Endodermal cell (in vitro differentiated cells): ENCODE measurements at regions not wholly inside any gene's neighbourhood (a gene's known extent, or its start where the extent isn't known, plus 50 kb on each side); places are given as distances from the start of the nearest gene placed in this dataset.

ENCODE experiments used
- DNase-seq: peaks from one replicate; pipeline ENCODE4 v3.0.0-alpha.2; 2017
- H3K27ac ChIP-seq: 2 replicates; pipeline ENCODE4 v1.5.1; 2013; ENCODE audit warnings: mild to moderate bottlenecking, low read depth, low read length, moderate library complexity
- H3K27me3 ChIP-seq: 2 replicates; pipeline ENCODE4 v1.6.1; 2013; ENCODE audit warnings: mild to moderate bottlenecking, low read length, moderate library complexity; ENCODE audit not compliant: insufficient read depth, control insufficient read depth, poor library complexity, severe bottlenecking
- H3K36me3 ChIP-seq: 2 replicates; pipeline ENCODE4 v1.7.0; 2013; ENCODE audit warnings: mild to moderate bottlenecking, low read length, moderate library complexity; ENCODE audit not compliant: control insufficient read depth, insufficient read depth
- H3K4me1 ChIP-seq: one replicate; pipeline ENCODE4 v1.7.0; 2013; ENCODE audit warnings: low read length; ENCODE audit not compliant: control insufficient read depth, insufficient read depth
- H3K4me3 ChIP-seq: 2 replicates; pipeline ENCODE4 v1.5.1; 2013; ENCODE audit warnings: mild to moderate bottlenecking, low read length, moderate library complexity
- H3K9ac ChIP-seq: 2 replicates; pipeline ENCODE4 v1.6.1; 2013; ENCODE audit warnings: mild to moderate bottlenecking, low read length, moderate library complexity; ENCODE audit not compliant: poor library complexity, severe bottlenecking; ENCODE audit errors: extremely low read depth
- H3K9me3 ChIP-seq: 2 replicates; pipeline ENCODE4 v1.6.1; 2013; ENCODE audit warnings: mild to moderate bottlenecking, low read length, moderate library complexity; ENCODE audit not compliant: control insufficient read depth
- H3K27ac Mint-ChIP-seq: 2 replicates; pipeline ENCODE4 v1.8.0; 2020; ENCODE audit warnings: mixed read lengths
- H3K27me3 Mint-ChIP-seq: 2 replicates; pipeline ENCODE4 v1.8.0; 2021; ENCODE audit warnings: mild to moderate bottlenecking, mixed read lengths; ENCODE audit not compliant: insufficient read depth
- H3K36me3 Mint-ChIP-seq: 2 replicates; pipeline ENCODE4 v1.8.0; 2020; ENCODE audit warnings: low read depth, mixed read lengths
- H3K4me1 Mint-ChIP-seq: 2 replicates; pipeline ENCODE4 v1.8.0; 2020; ENCODE audit warnings: mixed read lengths
- H3K4me3 Mint-ChIP-seq: 2 replicates; pipeline ENCODE4 v1.8.0; 2020; ENCODE audit warnings: mild to moderate bottlenecking, moderate library complexity, mixed read lengths
- H3K9me3 Mint-ChIP-seq: 2 replicates; pipeline ENCODE4 v1.8.0; 2020; ENCODE audit warnings: mild to moderate bottlenecking, mixed read lengths
- CTCF ChIP-seq: fragments of 200-600 bp; sonication (generic); conservative IDR thresholded peaks from 2 replicates; pipeline ENCODE4 v1.5.0; 2021; ENCODE audit warnings: antibody characterized with exemption, mild to moderate bottlenecking
- WGBS, 2 experiments: methylation state at CpG; one replicate each; pipeline versions ENCODE4 v1.1.5 to v1.1.7; 2013; ENCODE audit warnings: missing lambda C conversion rate in 2 of 2, mixed read lengths in 1 of 2; ENCODE audit not compliant: insufficient coverage in 1 of 2, insufficient read length in 1 of 2; 5-methylcytosine and 5-hydroxymethylcytosine counted together

- no peaks in the 10 kb centered on the region for H3K36me3 ChIP-seq
- H3K4me3 Mint-ChIP-seq, result no peak overlapping the region
- peaks cover 25% of the 10 kb centered on the region for H3K4me1 Mint-ChIP-seq
- H3K4me1 ChIP-seq, result peaks cover 8% of the 10 kb centered on the region
- peaks cover 12% of the 10 kb centered on the region for H3K27me3 Mint-ChIP-seq
- no peak overlapping the region for H3K4me3 ChIP-seq
- H3K27me3 ChIP-seq, result no peaks in the 10 kb centered on the region
- H3K9ac ChIP-seq, result no peak overlapping the region
- no peaks in the 10 kb centered on the region for H3K9me3 Mint-ChIP-seq
- no peak overlapping the region for H3K27ac Mint-ChIP-seq
- H3K9me3 ChIP-seq, result peaks cover 7% of the 10 kb centered on the region
- 86 to 100% methylated on average over 1 of the region's 1 CpG for WGBS, 2 experiments
- no peak for TF ChIP-seq CTCF
- H3K36me3 Mint-ChIP-seq, result no peaks in the 10 kb centered on the region
- DNase-seq, result no peak
- H3K27ac ChIP-seq, result no peak overlapping the region
Observed at GRCh38 chr4:155592938-155593297, 73.7 kb upstream of the GUCY1A1 start.

GRCh38 chr4:155592179-155592937 lies 74.3 kb upstream of the GUCY1A1 start:
- Mint-ChIP-seq H3K9me3 (no peaks in the 10 kb centered on the region), H3K4me3 (no peak overlapping the region), H3K4me1 (peaks cover 25% of the 10 kb centered on the region), H3K36me3 (no peaks in the 10 kb centered on the region), H3K27ac (no peak overlapping the region), H3K27me3 (peaks cover 8% of the 10 kb centered on the region)
- H3K36me3 ChIP-seq, result no peaks in the 10 kb centered on the region
- no peak overlapping the region for H3K27ac ChIP-seq
- H3K4me1 ChIP-seq, result peaks cover 8% of the 10 kb centered on the region
- peaks cover 7% of the 10 kb centered on the region for H3K9me3 ChIP-seq
- no peak for TF ChIP-seq CTCF
- H3K27me3 ChIP-seq, result no peaks in the 10 kb centered on the region
- H3K9ac ChIP-seq, result no peak overlapping the region
- H3K4me3 ChIP-seq, result no peak overlapping the region
- DNase-seq, result no peak
- WGBS, 2 experiments, result 80 to 100% methylated on average over 1 to 2 of the region's 3 CpGs

GRCh38 chr4:155591738-155592143 lies 74.9 kb upstream of the GUCY1A1 start:
- Mint-ChIP-seq H3K4me3 (no peak overlapping the region), H3K4me1 (peaks cover 25% of the 10 kb centered on the region), H3K27me3 (peaks cover 8% of the 10 kb centered on the region), H3K27ac (no peak overlapping the region), H3K9me3 (no peaks in the 10 kb centered on the region), H3K36me3 (no peaks in the 10 kb centered on the region)
- no peak overlapping the region for H3K4me3 ChIP-seq
- peaks cover 7% of the 10 kb centered on the region for H3K9me3 ChIP-seq
- no peaks in the 10 kb centered on the region for H3K36me3 ChIP-seq
- peaks cover 8% of the 10 kb centered on the region for H3K4me1 ChIP-seq
- H3K9ac ChIP-seq, result no peak overlapping the region
- 87 to 95% methylated on average over 6 of the region's 6 CpGs for WGBS, 2 experiments
- no peak for TF ChIP-seq CTCF
- DNase-seq, result no peak
- H3K27me3 ChIP-seq, result no peaks in the 10 kb centered on the region
- no peak overlapping the region for H3K27ac ChIP-seq
